Activated CD4-positive, alpha-beta T cell treated with anti-CD3 and anti-CD28 coated beads, Interleukin-2, amount 50 U/mL, for 16 hours (primary cell): ENCODE measurements at regions not wholly inside any gene's neighbourhood (a gene's known extent, or its start where the extent isn't known, plus 50 kb on each side); places are given as distances from the start of the nearest gene placed in this dataset.

Source experiments
- DNase-seq: peaks from one replicate; pipeline ENCODE4 v3.0.0-alpha.2; 2020

DNA sequence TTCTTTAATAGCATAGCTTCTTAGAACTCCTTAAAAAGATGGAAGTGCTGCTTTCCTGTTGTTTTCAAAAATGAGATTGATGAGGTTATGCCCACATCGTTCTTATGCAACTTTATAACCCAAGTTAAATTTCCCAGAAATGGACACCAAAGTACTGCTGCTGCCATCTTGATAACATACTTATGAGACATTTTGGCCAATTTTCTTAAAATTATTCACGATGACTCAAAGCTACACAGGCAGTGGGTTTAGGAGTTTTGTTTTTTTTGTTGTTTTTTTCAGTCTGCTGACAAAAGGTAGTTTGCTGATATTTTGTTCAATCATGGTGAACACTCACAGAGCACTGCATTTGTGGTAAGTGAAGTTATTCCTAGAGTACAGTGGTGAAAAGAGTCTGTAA lies 54.9 kb upstream of the RFC3 start:
- DNase-seq = peak; percentile 39

DNA sequence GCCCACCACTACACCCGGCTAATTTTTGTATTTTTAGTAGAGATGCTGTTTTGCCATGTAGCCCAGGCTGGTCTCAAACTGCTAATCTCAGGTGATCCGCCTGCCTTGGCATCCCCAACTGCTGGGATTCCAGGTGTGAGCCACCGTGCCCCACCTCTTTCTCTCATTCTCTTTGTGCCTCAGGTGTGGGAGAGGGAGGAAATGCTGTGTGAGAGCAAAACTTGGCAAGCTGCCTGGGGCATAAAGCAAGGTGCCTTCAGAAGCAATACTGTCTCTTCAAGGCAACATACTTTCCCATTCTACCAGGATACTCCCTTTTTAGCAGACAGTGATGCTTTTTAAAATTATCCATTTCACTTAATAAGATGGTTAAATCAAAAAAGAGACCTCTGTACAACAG lies 53.2 kb upstream of the RFC3 start:
- no peak for DNase-seq

GRCh38 chr13:33766329-33767123 lies 51.4 kb upstream of the RFC3 start:
- DNase-seq = no peak

DNA sequence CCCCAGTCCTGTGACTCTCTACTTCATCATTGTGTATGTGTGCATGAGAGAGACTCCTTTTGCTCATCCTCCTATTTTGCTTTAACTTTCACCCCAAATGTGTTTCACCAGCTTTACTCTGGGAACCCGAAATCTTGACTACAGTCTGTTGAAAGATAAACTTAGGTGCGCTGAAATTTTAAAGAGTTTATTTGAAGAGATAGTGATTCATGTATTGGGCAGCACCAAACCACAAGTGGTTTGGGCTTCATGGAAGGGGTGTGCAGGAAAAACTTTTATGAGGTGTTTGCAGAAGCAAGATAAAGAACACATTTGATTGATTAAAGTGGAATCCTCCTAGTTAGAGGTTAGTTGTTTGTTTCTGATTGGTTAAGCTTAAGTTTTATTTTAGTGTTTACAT lies 50.8 kb upstream of the RFC3 start:
- DNase-seq = no peak
